GM18499 (cell line): ENCODE measurements at regions not wholly inside any gene's neighbourhood (a gene's known extent, or its start where the extent isn't known, plus 50 kb on each side); places are given as distances from the start of the nearest gene placed in this dataset.
"Not testable (repeated sequence)": the region's sequence is repeated elsewhere in the genome, so short reads cannot be mapped to it uniquely, and the experiment has no call there.

Experiments
- ATAC-seq: cut with Tn5 transposase; IDR thresholded peaks from one replicate; pipeline ENCODE4 v1.9.1; 2021; ENCODE audit warnings: moderate number of reproducible peaks; ENCODE audit not compliant: insufficient read depth, unreplicated experiment

GRCh38 chr4:94006932-94007331, 178.4 kb downstream of the ATOH1 start:
- ATAC-seq: no peak

GRCh38 chr4:94011190-94011589, 182.6 kb downstream of the ATOH1 start:
- no peak for ATAC-seq

- no peak for ATAC-seq
Measured at GRCh38 chr4:94014484-94015136, 186.1 kb downstream of the ATOH1 start.

- no peak for ATAC-seq
Measured at GRCh38 chr4:94015956-94016355, 187.4 kb downstream of the ATOH1 start.

GRCh38 chr4:94032754-94033153, 174.9 kb upstream of the SMARCAD1 start:
- no peak for ATAC-seq

GRCh38 chr4:94036964-94037363, 170.7 kb upstream of the SMARCAD1 start:
- ATAC-seq: no peak

GRCh38 chr4:94038195-94038594, 169.5 kb upstream of the SMARCAD1 start:
- ATAC-seq: no peak

- no peak for ATAC-seq
Measured at GRCh38 chr4:94039226-94039625, 168.4 kb upstream of the SMARCAD1 start.

- ATAC-seq: not testable (repeated sequence)
Measured at GRCh38 chr4:94044471-94044870, 163.2 kb upstream of the SMARCAD1 start.

GRCh38 chr4:94063084-94063483, 144.6 kb upstream of the SMARCAD1 start:
- no peak for ATAC-seq

- ATAC-seq: no peak
Measured at GRCh38 chr4:94068753-94069719, 138.6 kb upstream of the SMARCAD1 start.

- no peak for ATAC-seq
Measured at GRCh38 chr4:94076498-94076897, 131.2 kb upstream of the SMARCAD1 start.

- ATAC-seq: no peak
Measured at GRCh38 chr4:94084155-94084554, 123.5 kb upstream of the SMARCAD1 start.

GRCh38 chr4:94099141-94099540, 108.5 kb upstream of the SMARCAD1 start:
- not testable (repeated sequence) for ATAC-seq

GRCh38 chr4:94112644-94113043, 95.0 kb upstream of the SMARCAD1 start:
- no peak for ATAC-seq

- ATAC-seq: no peak
Measured at GRCh38 chr4:94115687-94116086, 92.0 kb upstream of the SMARCAD1 start.

GRCh38 chr4:94116842-94117241, 90.8 kb upstream of the SMARCAD1 start:
- no peak for ATAC-seq

- no peak for ATAC-seq
Measured at GRCh38 chr4:94126669-94127068, 81.0 kb upstream of the SMARCAD1 start.

GRCh38 chr4:94127707-94128328, 79.8 kb upstream of the SMARCAD1 start:
- peak; percentile 58 for ATAC-seq

GRCh38 chr4:94131212-94131611, 76.5 kb upstream of the SMARCAD1 start:
- ATAC-seq: no peak

- no peak for ATAC-seq
Measured at GRCh38 chr4:94135701-94136100, 72.0 kb upstream of the SMARCAD1 start.
